Fibroblast of gingiva (primary cell): ENCODE measurements at regions not wholly inside any gene's neighbourhood (a gene's known extent, or its start where the extent isn't known, plus 50 kb on each side); places are given as distances from the start of the nearest gene placed in this dataset.
A peak's percentile ranks its signal among the peaks of the same experiment; 100 is the strongest.

Experiments
- DNase-seq: peaks from one replicate; pipeline ENCODE4 v3.0.0-alpha.2; 2011; ENCODE audit warnings: low read depth

DNA sequence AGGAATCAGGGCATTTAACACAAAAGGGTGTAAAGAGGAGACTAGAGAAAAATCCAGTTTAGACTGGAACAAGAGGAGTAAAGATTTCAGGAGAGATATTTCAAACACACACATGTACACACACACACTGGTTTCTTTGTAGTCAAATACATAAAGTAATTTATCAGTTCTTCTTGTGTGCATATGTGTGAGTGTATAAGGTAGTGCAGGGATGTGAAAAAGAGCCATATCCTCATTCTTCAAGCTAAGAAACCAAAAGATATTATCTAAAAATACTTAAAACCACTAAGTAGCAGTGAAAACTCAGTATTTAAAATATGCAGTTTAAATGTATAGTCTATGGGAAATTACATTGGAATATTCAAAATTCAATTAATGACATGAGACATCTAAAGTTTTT lies 52.5 kb upstream of the CARD18 start:
- no peak for DNase-seq

DNA sequence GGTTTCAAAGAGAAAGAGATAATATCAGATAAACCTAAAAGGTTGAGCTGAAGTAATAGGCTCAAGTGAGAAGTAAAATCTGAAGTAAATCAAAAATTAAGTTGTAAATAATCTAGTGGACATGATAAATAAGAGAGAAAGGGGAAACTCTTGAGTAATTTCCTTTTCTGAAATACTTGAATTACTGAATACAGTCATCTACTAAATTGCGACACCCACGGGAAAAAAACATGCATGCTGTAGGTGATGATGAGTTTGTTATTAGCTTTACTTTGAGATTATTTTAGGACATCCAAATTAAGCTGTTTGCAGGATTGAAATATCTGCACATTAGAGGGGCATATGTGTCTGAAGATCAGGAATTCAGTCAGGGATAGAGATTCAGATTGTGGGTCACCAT lies 50.0 kb upstream of the CARD18 start:
- DNase-seq, result peak; percentile 43
